GM18870 (cell line): ENCODE measurements at regions not wholly inside any gene's neighbourhood (a gene's known extent, or its start where the extent isn't known, plus 50 kb on each side); places are given as distances from the start of the nearest gene placed in this dataset.

ENCODE experiments used
- ATAC-seq: cut with Tn5 transposase; IDR thresholded peaks from one replicate; pipeline ENCODE4 v1.9.1; 2021; ENCODE audit warnings: moderate library complexity; ENCODE audit not compliant: unreplicated experiment

DNA sequence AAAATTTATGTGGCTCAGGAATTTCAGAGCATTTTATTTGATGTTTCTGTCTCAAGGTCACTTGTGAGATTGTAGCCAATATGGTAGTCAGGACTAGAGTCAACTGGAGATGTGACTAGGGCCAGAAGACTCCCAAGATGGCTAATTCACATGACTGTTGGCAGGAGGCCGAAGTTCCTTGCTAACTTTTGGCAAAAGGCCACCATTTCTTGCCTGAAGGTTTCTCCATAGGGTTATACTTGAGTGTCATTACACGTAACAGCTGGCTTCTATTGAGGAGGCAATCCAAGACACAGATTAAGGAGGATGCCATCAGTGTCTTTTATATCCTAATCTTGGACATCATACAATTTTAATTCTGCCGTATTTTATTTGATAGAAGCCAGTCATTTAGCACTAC lies 162.3 kb upstream of the MAOA start:
- no peak for ATAC-seq

DNA sequence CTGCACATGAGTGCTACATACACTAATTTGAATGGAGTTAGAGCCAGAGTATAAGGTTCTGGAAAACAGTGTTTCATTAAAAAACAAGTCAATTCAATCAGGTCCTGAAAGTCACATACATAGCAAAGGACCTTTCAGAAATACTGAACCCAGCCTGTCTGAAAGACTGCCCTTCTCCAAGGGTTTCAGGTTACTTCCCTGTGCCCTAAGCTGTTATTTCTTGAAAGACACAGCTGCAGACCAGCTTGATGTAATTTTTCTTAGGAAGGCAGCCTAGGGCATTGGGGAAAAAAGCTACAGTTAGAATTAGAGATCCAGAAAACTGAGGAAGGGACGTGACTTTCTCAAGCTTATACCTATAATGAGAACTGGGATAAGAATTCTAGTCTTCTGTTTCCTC lies 155.9 kb upstream of the MAOA start:
- ATAC-seq, result no peak

GRCh38 chrX:43500996-43501694 lies 155.0 kb upstream of the MAOA start:
- no peak for ATAC-seq

DNA sequence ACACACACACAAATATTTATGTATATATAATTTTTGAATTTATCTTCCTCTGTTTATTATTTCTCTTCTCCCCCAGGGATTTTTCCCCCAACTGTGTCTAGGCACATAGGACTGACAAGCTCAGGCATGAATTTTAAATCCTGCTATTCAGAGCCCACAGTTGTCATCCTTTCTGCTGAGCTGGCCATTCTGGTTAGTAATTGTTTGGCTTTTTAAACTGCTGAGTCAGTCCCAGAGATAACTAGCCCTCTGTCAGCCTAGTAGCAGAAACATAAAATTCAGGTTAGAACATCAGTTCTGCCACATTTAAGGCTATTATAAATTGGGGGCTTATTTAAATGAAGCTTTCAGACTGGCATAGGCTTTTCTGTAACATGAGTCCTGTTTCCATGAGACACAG lies 151.7 kb upstream of the MAOA start:
- no peak for ATAC-seq

DNA sequence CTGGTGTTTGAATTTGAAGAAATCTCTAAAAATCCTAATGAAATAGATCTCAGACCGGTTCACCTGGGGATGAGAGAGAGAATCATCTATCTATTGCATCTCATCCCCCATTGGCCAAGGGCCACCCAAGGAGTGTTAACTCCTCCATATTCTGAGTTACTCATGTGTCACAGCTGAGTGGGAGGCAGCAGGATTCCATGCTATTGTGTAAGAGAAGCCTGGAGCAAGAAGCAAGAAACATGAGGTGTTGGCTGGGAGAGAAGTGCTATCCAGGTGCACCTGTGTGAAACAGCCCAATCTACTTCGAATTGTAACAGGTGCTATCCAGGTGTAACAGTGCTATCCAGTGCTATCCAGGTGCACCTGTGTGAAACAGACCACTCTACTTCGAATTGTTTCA lies 150.3 kb upstream of the MAOA start:
- ATAC-seq, result no peak

- no peak for ATAC-seq
Observed at GRCh38 chrX:43508694-43509093, 147.4 kb upstream of the MAOA start.

DNA sequence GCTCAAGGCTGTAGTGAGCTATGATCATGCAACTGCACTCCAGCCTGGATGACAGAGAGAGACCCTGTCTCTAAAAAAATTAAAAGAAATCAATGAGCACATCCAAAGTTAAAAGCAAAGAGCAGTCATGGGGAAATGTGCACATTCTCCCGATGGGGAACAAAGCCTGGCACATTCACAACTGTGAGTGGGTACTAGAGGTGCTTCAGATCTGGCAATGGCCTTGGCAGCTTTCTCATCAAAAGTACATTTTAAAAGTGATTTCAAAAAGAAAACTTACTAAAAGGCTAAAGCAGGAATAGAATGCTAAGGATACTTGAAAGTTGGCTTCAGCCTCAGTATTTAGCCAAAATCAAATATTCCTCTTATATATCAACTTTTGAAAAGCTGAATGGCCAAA lies 145.9 kb upstream of the MAOA start:
- no peak for ATAC-seq

GRCh38 chrX:43513085-43513484 lies 143.0 kb upstream of the MAOA start:
- no peak for ATAC-seq

- ATAC-seq, result no peak
Observed at GRCh38 chrX:43514820-43515219, 141.3 kb upstream of the MAOA start.

GRCh38 chrX:43522582-43522981 lies 133.5 kb upstream of the MAOA start:
- no peak for ATAC-seq

DNA sequence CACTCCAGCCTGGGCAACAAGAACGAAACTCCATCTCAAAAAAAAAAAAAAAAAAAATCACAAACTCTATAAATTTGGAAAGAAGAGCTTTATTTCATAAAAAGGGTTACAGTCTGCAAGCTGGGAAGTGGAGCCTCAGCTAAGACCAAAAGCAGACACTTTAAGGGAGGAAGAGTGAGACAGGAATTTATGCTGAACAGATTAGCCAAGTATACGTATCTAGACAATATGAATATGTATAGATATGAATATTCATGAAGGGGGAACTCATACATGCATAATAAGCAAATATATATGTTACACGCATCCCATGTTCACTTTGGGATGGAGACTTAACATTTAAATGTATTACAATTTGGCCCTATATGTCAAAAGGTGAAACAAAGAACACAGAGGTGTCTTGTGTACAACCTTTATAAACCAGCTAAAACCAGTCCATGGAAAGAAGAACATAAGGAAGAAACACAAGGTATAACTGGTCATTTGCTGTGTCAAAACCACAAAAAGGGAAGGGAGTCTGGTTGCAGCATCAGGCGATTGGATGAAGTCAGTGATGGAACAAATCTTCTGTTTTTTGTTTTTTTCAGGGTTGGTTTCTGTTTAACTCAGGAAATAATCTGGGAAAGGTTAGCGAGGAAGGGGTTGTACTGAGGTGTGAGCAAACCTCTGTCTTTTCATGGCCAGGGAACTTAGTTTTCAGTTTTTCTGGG lies 130.0 kb upstream of the MAOA start:
- ATAC-seq, result no peak

- ATAC-seq, result no peak
Observed at GRCh38 chrX:43526878-43527277, 129.2 kb upstream of the MAOA start.

DNA sequence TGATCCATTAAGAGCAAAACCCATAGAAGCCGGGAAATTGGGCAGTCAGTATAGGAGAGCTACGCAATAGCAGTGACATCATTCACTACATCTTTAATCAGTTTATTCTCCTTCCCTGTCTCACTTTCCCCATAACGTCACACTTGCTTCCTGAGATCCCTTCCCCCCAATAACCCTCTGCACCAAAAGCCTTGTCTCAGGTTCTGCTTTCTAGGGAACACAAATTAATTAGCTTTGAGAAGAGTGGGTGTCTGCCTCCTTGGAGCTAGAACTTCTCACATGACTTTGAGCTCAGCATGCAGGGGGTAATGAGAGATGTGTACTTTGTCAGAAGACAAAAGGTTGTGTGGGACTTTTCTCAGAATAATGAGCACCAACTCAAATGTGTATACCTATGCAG lies 128.3 kb upstream of the MAOA start:
- ATAC-seq, result no peak

GRCh38 chrX:43530837-43531236 lies 125.3 kb upstream of the MAOA start:
- ATAC-seq, result no peak

DNA sequence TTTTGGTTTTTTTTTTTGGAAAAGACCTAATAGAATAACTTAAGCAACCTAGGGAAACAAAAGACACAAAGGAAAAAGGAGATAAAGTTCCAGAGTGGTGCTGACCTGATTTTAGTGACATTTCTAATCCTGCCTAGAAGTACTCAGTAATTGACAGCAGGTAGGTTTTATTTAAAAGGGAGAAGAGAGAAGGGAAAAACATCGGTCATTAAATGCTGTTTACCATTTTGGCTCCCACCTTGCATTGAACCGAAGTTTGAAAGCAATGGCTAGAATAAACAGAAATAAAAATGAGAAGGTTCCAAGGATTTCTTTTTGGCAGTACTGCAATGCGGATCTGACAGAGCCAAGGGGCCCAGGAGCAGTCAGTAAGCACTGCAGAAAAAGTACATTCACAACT lies 115.8 kb upstream of the MAOA start:
- no peak for ATAC-seq

- ATAC-seq, result no peak
Observed at GRCh38 chrX:43551590-43551989, 104.5 kb upstream of the MAOA start.

- ATAC-seq, result no peak
Observed at GRCh38 chrX:43552156-43552555, 103.9 kb upstream of the MAOA start.

GRCh38 chrX:43552703-43553102 lies 103.4 kb upstream of the MAOA start:
- ATAC-seq, result no peak

DNA sequence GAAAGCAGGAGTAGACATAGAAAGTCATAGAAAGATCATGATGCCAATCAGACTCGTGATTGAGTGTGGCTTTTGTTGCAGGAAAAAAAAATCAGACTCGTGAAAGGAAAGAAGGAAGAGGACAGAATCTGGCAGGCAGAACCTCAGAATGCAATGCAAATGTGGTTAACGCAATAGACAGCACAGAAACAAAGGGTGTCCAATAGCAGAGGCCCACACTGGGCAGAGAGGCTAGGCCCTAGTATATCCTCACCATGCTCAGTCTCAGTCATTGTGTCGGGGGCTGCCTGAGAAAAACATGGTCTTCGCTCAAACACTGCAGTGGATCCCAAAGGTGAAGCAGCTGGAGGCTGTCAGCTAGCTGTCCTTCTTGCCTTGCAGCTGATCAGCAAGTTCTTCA lies 102.8 kb upstream of the MAOA start:
- ATAC-seq, result no peak

GRCh38 chrX:43556207-43556606 lies 99.9 kb upstream of the MAOA start:
- ATAC-seq, result no peak

- no peak for ATAC-seq
Observed at GRCh38 chrX:43557792-43558191, 98.3 kb upstream of the MAOA start.

DNA sequence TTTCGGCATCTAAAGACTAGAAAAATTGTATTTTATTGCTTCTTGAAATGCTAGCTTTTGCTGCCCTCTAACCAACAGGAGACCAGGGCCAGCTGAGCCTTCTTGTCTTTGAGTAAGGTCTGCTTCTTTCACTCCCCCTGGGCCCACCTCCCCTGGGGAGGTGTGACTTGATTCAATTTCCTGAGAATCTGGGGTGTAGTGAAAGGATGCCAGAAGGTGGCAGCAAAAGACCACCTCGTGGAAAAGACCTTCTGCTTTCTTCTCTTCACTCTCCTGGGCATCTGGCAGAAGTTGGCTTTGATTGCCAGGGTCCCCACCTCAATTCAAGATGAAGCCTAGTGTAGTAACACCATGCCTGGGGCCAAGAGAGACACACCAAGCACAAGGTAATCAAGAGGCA lies 96.5 kb upstream of the MAOA start:
- ATAC-seq, result no peak
